ENCODE measurements at regions not wholly inside any gene's neighbourhood (a gene's known extent, or its start where the extent isn't known, plus 50 kb on each side); places are given as distances from the start of the nearest gene placed in this dataset.

DNA sequence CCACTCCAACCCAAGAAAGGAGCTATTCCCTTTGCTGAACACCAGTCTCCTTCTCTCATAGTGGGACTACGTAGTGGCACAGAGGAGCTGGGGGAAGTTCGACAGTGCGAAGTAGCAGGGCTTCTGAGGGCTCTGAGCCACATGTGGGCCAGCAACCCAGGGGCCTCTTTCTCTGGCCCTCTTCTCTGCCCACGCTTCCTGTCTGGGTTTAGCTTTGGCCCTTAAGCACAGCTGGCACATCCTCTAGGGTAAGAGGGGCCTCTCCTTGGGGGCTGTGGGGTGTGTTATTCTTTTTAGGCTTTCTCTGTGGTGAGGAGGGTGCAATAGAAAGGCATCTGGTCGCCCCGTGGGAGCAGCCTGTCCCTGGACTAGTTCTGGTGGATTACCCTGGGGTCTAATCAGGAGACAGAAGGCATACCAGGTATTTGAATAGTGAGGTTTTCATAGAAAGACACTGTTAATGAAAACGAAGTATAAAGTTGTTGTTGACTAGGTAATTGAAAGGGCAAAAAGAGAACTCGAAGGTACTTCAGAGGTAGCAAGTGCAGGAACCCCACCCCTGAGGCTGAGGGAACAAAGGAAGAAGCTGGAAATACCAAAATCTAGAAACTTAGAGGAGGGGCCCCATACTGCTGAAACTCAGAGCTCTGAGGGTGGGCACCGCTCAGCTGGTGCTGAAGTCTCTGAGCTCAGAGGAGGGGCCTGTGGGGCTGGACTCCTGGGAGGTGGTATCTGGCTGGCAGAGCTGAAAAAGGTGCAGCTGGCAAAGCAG lies 151.9 kb upstream of the RPS6KA3 start:
- ATAC-seq (no peak), DNase-seq (ENCODE audit: low read depth, low spot score) (no peak)
- ChIA-PET POLR2A (no interaction called here), CTCF (no interaction called here), RAD21 (ENCODE audit: low non-redundant PET in 1 of 2, low total read pairs in 2 of 2, uncharacterized antibody in 2 of 2, unreplicated experiment in 2 of 2) (no interaction called here)
- no peak overlapping the region for H2AFZ ChIP-seq (ENCODE audit: low read depth, low read length, poor library complexity, severe bottlenecking)
- H3K27me3 ChIP-seq (ENCODE audit: insufficient read depth, low read length) = no peaks in the 10 kb centered on the region
- no peaks in the 10 kb centered on the region for H3K36me3 ChIP-seq (ENCODE audit: control insufficient read depth in 1 of 2, insufficient read depth in 2 of 2, low read length in 2 of 2)
- H3K4me2 ChIP-seq (ENCODE audit: low read length) = no peak overlapping the region
- H3K27ac ChIP-seq (ENCODE audit: low read depth, low read length) = no peak overlapping the region
- no peaks in the 10 kb centered on the region for H3K4me1 ChIP-seq (ENCODE audit: control insufficient read depth in 1 of 2, insufficient read depth in 2 of 2, low read length in 2 of 2)
- H4K20me1 ChIP-seq (ENCODE audit: insufficient read depth) = no peaks in the 10 kb centered on the region
- intact Hi-C loops (cut with micrococcal nuclease) = no loop called here
- no TSS peak for BruUV-seq (replicated peaks)
- no peaks in the 10 kb centered on the region for H3K79me2 ChIP-seq (ENCODE audit: insufficient read depth, low read length)
- TF ChIP-seq TCF7L2 (IDR thresholded peaks at IDR 0.05; ENCODE audit: borderline replicate concordance, extremely low read depth, insufficient read depth, insufficient read length) = no peak
- TF ChIP-seq, protein P1, sequence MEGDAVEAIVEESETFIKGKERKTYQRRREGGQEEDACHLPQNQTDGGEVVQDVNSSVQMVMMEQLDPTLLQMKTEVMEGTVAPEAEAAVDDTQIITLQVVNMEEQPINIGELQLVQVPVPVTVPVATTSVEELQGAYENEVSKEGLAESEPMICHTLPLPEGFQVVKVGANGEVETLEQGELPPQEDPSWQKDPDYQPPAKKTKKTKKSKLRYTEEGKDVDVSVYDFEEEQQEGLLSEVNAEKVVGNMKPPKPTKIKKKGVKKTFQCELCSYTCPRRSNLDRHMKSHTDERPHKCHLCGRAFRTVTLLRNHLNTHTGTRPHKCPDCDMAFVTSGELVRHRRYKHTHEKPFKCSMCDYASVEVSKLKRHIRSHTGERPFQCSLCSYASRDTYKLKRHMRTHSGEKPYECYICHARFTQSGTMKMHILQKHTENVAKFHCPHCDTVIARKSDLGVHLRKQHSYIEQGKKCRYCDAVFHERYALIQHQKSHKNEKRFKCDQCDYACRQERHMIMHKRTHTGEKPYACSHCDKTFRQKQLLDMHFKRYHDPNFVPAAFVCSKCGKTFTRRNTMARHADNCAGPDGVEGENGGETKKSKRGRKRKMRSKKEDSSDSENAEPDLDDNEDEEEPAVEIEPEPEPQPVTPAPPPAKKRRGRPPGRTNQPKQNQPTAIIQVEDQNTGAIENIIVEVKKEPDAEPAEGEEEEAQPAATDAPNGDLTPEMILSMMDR (IDR thresholded peaks at IDR 0.05 in 2 of 3, conservative IDR thresholded peaks at IDR 0.05 in 1 of 3; ENCODE audit: borderline replicate concordance in 1 of 3, insufficient read depth in 1 of 3, low read depth in 2 of 3, low read length in 2 of 3) = no peak
- TF ChIP-seq, protein P2, sequence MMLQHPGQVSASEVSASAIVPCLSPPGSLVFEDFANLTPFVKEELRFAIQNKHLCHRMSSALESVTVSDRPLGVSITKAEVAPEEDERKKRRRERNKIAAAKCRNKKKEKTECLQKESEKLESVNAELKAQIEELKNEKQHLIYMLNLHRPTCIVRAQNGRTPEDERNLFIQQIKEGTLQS (IDR thresholded peaks at IDR 0.05) = no peak
- TF ChIP-seq ZFX (IDR thresholded peaks at IDR 0.05) = no peak
- TF ChIP-seq YY1 (IDR thresholded peaks at IDR 0.05; ENCODE audit: extremely low read depth, insufficient replicate concordance, low read depth, low read length) = no peak
- TF ChIP-seq JUND (IDR thresholded peaks at IDR 0.05) = no peak
- no peak for TF ChIP-seq EZH2phosphoT487 (IDR thresholded peaks at IDR 0.05; ENCODE audit: borderline replicate concordance)
- no peak for TF ChIP-seq SP1 (IDR thresholded peaks at IDR 0.05; ENCODE audit: low read depth)
- no peak for TF ChIP-seq EZH2 (IDR thresholded peaks at IDR 0.05)
- no peak for TF ChIP-seq SRF (IDR thresholded peaks at IDR 0.05; ENCODE audit: low read depth)
- no peak for TF ChIP-seq SIN3A (IDR thresholded peaks at IDR 0.05; ENCODE audit: low read depth)
- TF ChIP-seq FOSL1 (IDR thresholded peaks at IDR 0.05; ENCODE audit: low read depth) = no peak
- TF ChIP-seq, protein P3, sequence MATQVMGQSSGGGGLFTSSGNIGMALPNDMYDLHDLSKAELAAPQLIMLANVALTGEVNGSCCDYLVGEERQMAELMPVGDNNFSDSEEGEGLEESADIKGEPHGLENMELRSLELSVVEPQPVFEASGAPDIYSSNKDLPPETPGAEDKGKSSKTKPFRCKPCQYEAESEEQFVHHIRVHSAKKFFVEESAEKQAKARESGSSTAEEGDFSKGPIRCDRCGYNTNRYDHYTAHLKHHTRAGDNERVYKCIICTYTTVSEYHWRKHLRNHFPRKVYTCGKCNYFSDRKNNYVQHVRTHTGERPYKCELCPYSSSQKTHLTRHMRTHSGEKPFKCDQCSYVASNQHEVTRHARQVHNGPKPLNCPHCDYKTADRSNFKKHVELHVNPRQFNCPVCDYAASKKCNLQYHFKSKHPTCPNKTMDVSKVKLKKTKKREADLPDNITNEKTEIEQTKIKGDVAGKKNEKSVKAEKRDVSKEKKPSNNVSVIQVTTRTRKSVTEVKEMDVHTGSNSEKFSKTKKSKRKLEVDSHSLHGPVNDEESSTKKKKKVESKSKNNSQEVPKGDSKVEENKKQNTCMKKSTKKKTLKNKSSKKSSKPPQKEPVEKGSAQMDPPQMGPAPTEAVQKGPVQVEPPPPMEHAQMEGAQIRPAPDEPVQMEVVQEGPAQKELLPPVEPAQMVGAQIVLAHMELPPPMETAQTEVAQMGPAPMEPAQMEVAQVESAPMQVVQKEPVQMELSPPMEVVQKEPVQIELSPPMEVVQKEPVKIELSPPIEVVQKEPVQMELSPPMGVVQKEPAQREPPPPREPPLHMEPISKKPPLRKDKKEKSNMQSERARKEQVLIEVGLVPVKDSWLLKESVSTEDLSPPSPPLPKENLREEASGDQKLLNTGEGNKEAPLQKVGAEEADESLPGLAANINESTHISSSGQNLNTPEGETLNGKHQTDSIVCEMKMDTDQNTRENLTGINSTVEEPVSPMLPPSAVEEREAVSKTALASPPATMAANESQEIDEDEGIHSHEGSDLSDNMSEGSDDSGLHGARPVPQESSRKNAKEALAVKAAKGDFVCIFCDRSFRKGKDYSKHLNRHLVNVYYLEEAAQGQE (IDR thresholded peaks at IDR 0.05; ENCODE audit: low read depth) = no peak
- TF ChIP-seq CEBPB (IDR thresholded peaks at IDR 0.05; ENCODE audit: low read depth) = no peak
- TF ChIP-seq EGR1 (IDR thresholded peaks at IDR 0.05; ENCODE audit: low read depth) = no peak
- no peak for TF ChIP-seq ELF1 (IDR thresholded peaks at IDR 0.05; ENCODE audit: borderline replicate concordance, low read depth)
- TF ChIP-seq, protein P4, sequence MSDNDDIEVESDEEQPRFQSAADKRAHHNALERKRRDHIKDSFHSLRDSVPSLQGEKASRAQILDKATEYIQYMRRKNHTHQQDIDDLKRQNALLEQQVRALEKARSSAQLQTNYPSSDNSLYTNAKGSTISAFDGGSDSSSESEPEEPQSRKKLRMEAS (IDR thresholded peaks at IDR 0.05) = no peak
- no peak for TF ChIP-seq CBX3 (IDR thresholded peaks at IDR 0.05; ENCODE audit: low read depth)
- H3K9ac ChIP-seq (ENCODE audit: low read length) = no peak overlapping the region
- no peaks in the 10 kb centered on the region for H3K9me3 ChIP-seq (ENCODE audit: control insufficient read depth in 1 of 2, insufficient read depth in 1 of 2, low read depth in 1 of 2, low read length in 2 of 2)
- no peak overlapping the region for H3K4me3 ChIP-seq (replicated peaks in 1 of 2; ENCODE audit: low read depth in 1 of 2, low read length in 2 of 2)
- H3K9me2 ChIP-seq (ENCODE audit: insufficient read depth) = no peaks in the 10 kb centered on the region
